ENCODE measurements at regions not wholly inside any gene's neighbourhood (a gene's known extent, or its start where the extent isn't known, plus 50 kb on each side); places are given as distances from the start of the nearest gene placed in this dataset.

DNA sequence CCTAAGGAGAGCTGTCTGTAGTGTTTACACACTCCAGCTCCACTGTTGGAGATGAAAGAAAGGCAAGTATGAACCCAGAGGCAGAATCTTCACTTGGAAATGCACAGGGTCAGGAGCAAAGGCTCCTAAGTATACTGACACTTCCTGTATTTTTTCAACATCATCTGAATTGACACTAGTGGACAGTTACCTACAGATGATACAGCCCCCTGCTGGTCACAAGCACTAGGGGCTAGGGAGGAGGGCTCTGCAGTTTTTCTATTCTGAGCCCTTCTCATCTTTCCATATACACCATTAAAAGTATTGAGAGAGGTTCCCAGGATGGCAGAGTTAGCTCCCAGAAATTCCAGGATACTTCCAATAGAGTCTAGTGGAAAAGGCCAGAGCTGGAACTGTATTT is 290.3 kb upstream of the API5 start:
- no peaks in the 10 kb centered on the region for H3K9me3 ChIP-seq
- intact Hi-C loops (cut with DNase I; ENCODE audit: low total_unique reads) (no loop called here), in situ Hi-C loops (cut with MboI; ENCODE audit: low pct_ligation_motif_present in 1 of 4, low pct_unique_long_range_greater_than_20kb in 1 of 4, low sequenced_read_pairs in 3 of 4) (no loop called here)
- H3K27me3 ChIP-seq = no peaks in the 10 kb centered on the region
- no peaks in the 10 kb centered on the region for H3K4me1 ChIP-seq
- H3K4me3 ChIP-seq = no peak overlapping the region
- H3K27ac ChIP-seq = no peak overlapping the region
- TF ChIP-seq, protein P1, sequence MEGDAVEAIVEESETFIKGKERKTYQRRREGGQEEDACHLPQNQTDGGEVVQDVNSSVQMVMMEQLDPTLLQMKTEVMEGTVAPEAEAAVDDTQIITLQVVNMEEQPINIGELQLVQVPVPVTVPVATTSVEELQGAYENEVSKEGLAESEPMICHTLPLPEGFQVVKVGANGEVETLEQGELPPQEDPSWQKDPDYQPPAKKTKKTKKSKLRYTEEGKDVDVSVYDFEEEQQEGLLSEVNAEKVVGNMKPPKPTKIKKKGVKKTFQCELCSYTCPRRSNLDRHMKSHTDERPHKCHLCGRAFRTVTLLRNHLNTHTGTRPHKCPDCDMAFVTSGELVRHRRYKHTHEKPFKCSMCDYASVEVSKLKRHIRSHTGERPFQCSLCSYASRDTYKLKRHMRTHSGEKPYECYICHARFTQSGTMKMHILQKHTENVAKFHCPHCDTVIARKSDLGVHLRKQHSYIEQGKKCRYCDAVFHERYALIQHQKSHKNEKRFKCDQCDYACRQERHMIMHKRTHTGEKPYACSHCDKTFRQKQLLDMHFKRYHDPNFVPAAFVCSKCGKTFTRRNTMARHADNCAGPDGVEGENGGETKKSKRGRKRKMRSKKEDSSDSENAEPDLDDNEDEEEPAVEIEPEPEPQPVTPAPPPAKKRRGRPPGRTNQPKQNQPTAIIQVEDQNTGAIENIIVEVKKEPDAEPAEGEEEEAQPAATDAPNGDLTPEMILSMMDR (IDR thresholded peaks at IDR 0.05) = no peak
- TF ChIP-seq EP300 (IDR thresholded peaks at IDR 0.05; ENCODE audit: low read depth) (no peak), POLR2AphosphoS5 (IDR thresholded peaks at IDR 0.05) (no peak), POLR2A (IDR thresholded peaks at IDR 0.05) (no peak)
- DNase-seq = no peak
- H3K36me3 ChIP-seq = no peaks in the 10 kb centered on the region

DNA sequence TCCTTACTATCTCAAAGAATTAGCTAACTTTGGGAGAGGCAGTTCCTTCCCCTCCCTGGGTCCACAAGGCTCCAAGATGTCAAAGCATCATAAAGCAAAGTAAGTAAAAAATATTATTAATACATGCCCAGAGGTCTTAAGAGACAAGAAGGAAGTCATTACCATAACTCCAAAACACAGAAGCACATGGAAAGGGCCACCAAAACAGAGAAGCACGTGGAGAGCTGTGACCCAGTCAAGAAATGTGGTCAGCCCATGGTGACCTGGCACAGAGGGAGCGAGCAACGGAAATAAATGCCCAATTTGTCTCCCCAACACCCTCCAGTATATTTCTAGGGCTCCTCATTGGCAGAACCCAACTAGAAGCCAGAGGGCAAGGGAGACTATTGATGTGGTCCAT is 277.5 kb upstream of the API5 start:
- no peak for DNase-seq
- H3K36me3 ChIP-seq = no peaks in the 10 kb centered on the region
- H3K4me1 ChIP-seq = no peaks in the 10 kb centered on the region
- no peak overlapping the region for H3K4me3 ChIP-seq
- H3K9me3 ChIP-seq = no peaks in the 10 kb centered on the region
- in situ Hi-C loops (cut with MboI; ENCODE audit: low pct_ligation_motif_present in 1 of 4, low pct_unique_long_range_greater_than_20kb in 1 of 4, low sequenced_read_pairs in 3 of 4) (no loop called here), intact Hi-C loops (cut with DNase I; ENCODE audit: low total_unique reads) (no loop called here)
- H3K27ac ChIP-seq = no peak overlapping the region
- H3K27me3 ChIP-seq = no peaks in the 10 kb centered on the region
- 74 to 79% methylated on average over 2 to 3 of the region's 3 CpGs for WGBS, 2 donors (ENCODE audit: low coverage in 1 of 2)
- no peak for TF ChIP-seq POLR2A (IDR thresholded peaks at IDR 0.05)
- no peak for TF ChIP-seq POLR2AphosphoS5 (IDR thresholded peaks at IDR 0.05)
- TF ChIP-seq EP300 (IDR thresholded peaks at IDR 0.05; ENCODE audit: low read depth) = no peak
- TF ChIP-seq, protein P1 (IDR thresholded peaks at IDR 0.05) = no peak

DNA sequence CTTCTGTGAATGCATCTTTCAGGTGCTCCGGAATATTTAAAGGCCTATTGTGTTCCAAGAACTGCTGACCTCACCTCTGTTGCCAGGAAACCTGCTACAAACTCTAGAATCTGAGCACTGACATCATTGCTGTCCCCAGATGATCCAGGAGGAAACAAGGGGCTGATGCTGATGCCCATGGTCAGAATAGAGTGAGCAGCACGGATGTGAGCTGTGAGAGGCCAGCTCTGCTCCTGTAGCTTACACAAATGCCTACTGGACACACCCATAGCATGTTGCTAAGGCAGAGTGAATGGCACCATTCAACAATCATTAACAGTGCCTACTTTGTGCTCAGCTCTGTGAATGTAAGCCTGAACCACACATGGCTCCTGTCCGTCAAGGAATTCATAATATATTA is 276.7 kb upstream of the API5 start:
- in situ Hi-C loops (cut with MboI; ENCODE audit: low pct_ligation_motif_present in 1 of 4, low pct_unique_long_range_greater_than_20kb in 1 of 4, low sequenced_read_pairs in 3 of 4) (no loop called here), intact Hi-C loops (cut with DNase I; ENCODE audit: low total_unique reads) (no loop called here)
- Histone ChIP-seq H3K4me3 (no peak overlapping the region), H3K4me1 (no peaks in the 10 kb centered on the region), H3K9me3 (no peaks in the 10 kb centered on the region), H3K27ac (no peak overlapping the region), H3K36me3 (no peaks in the 10 kb centered on the region), H3K27me3 (no peaks in the 10 kb centered on the region)
- WGBS, 2 donors (ENCODE audit: low coverage in 1 of 2) = 42% methylated on average over 3 of the region's 3 CpGs; no CpG with 5 or more reads in 1 of the 2 donors
- DNase-seq = no peak
- TF ChIP-seq EP300 (IDR thresholded peaks at IDR 0.05; ENCODE audit: low read depth) = no peak

DNA sequence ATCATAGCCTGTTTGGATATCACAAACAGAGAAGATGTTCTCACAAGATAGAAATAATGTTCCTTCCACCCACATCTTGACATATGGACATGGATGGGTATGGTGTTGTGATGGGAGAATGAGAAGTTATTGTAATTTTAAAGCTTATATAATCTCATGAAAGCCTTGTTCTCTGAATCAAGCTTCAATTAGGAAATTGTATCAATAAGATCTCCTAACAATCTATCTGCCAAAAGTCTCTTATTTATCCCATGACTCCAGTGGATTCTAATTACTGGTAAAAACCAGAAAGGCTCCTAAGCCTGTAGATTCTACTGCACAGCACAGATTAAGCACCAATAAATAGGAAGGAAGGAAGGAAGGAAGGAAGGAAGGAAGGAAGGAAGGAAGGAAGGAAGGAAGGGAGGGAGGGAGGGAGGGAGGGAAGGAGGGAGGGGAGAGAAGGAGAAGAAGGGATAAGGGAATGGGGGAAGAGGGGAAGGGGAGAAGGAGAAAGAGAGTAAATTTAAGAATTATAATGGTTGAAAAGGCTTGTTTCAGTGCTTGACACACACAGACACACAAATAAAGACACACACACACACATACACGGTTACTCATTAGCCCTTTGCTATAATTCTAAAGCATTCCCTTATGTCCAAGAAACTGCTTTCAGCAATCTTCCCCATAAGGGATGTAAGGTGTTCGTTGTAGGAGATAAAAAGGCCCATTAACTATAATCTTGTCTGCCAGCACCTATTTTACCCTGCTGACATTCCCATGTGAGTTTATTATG is 258.0 kb upstream of the API5 start:
- in situ Hi-C loops (cut with MboI; ENCODE audit: low pct_ligation_motif_present in 1 of 4, low pct_unique_long_range_greater_than_20kb in 1 of 4, low sequenced_read_pairs in 3 of 4) = no loop called here

More for the DNA sequence above, 258.0 kb upstream of the API5 start:
- Histone ChIP-seq H3K9me3 (no peaks in the 10 kb centered on the region), H3K27me3 (no peaks in the 10 kb centered on the region), H3K27ac (no peak overlapping the region), H3K4me1 (no peaks in the 10 kb centered on the region), H3K4me3 (no peak overlapping the region), H3K36me3 (no peaks in the 10 kb centered on the region)
- intact Hi-C loops (cut with DNase I; ENCODE audit: low total_unique reads) = no loop called here
- no peak for DNase-seq
- TF ChIP-seq POLR2A (IDR thresholded peaks at IDR 0.05) (no peak), POLR2AphosphoS5 (IDR thresholded peaks at IDR 0.05) (no peak), EP300 (IDR thresholded peaks at IDR 0.05; ENCODE audit: low read depth) (no peak)
- TF ChIP-seq, protein P1 (IDR thresholded peaks at IDR 0.05) = no peak
- 44 to 64% methylated on average over 2 of the region's 2 CpGs for WGBS, 2 donors (ENCODE audit: low coverage in 1 of 2)

All from transverse colon (tissue), 4 donors.